ENCODE measurements at regions not wholly inside any gene's neighbourhood (a gene's known extent, or its start where the extent isn't known, plus 50 kb on each side); places are given as distances from the start of the nearest gene placed in this dataset.
"Not testable (repeated sequence)": the region's sequence is repeated elsewhere in the genome, so short reads cannot be mapped to it uniquely, and the experiment has no call there.

GRCh38 chr19:20289186-20289585 is 122.2 kb downstream of the ZNF486 start:
- no peak for DNase-seq (ENCODE audit: low spot score)
- H3K4me1 ChIP-seq (ENCODE audit: control insufficient read depth in 1 of 2, low read depth in 2 of 2): no peaks in the 10 kb centered on the region
- no peaks in the 10 kb centered on the region for H3K27me3 ChIP-seq (replicated peaks; ENCODE audit: insufficient read depth)
- H3K27ac ChIP-seq: no peak overlapping the region
- TF ChIP-seq CTCF (IDR thresholded peaks at IDR 0.05): no peak
- H3K4me3 ChIP-seq: no peak overlapping the region
- no peak for ATAC-seq (ENCODE audit: insufficient number of reproducible peaks, low FRiP score, low read depth)
- H3K9me3 ChIP-seq: no peaks in the 10 kb centered on the region
- H3K36me3 ChIP-seq: no peaks in the 10 kb centered on the region

GRCh38 chr19:20287070-20287469 is 120.1 kb downstream of the ZNF486 start:
- Histone ChIP-seq H3K27me3 (replicated peaks; ENCODE audit: insufficient read depth) (no peaks in the 10 kb centered on the region), H3K4me3 (no peak overlapping the region), H3K36me3 (no peaks in the 10 kb centered on the region), H3K9me3 (no peaks in the 10 kb centered on the region), H3K27ac (no peak overlapping the region), H3K4me1 (ENCODE audit: control insufficient read depth in 1 of 2, low read depth in 2 of 2) (no peaks in the 10 kb centered on the region)
- no peak for ATAC-seq (ENCODE audit: insufficient number of reproducible peaks, low FRiP score, low read depth)
- TF ChIP-seq CTCF (IDR thresholded peaks at IDR 0.05): no peak
- DNase-seq (ENCODE audit: low spot score): no peak

- H3K9me3 ChIP-seq; H3K27me3 ChIP-seq (replicated peaks; ENCODE audit: insufficient read depth); DNase-seq (ENCODE audit: low spot score); ATAC-seq (ENCODE audit: insufficient number of reproducible peaks, low FRiP score, low read depth); H3K4me3 ChIP-seq; H3K27ac ChIP-seq; H3K36me3 ChIP-seq; H3K4me1 ChIP-seq (ENCODE audit: control insufficient read depth in 1 of 2, low read depth in 2 of 2): not testable (repeated sequence)
Measured at GRCh38 chr19:20285876-20286275, 118.9 kb downstream of the ZNF486 start.

GRCh38 chr19:20279516-20279915 is 112.5 kb downstream of the ZNF486 start:
- ATAC-seq (ENCODE audit: insufficient number of reproducible peaks, low FRiP score, low read depth): no peak
- no peak for DNase-seq (ENCODE audit: low spot score)
- Histone ChIP-seq H3K9me3 (no peaks in the 10 kb centered on the region), H3K27ac (no peak overlapping the region), H3K36me3 (no peaks in the 10 kb centered on the region), H3K4me1 (ENCODE audit: control insufficient read depth in 1 of 2, low read depth in 2 of 2) (no peaks in the 10 kb centered on the region), H3K4me3 (no peak overlapping the region), H3K27me3 (replicated peaks; ENCODE audit: insufficient read depth) (no peaks in the 10 kb centered on the region)
- TF ChIP-seq CTCF (IDR thresholded peaks at IDR 0.05): no peak

GRCh38 chr19:20278342-20278741 is 111.3 kb downstream of the ZNF486 start:
- Histone ChIP-seq H3K27ac (no peak overlapping the region), H3K27me3 (replicated peaks; ENCODE audit: insufficient read depth) (no peaks in the 10 kb centered on the region), H3K36me3 (no peaks in the 10 kb centered on the region), H3K9me3 (no peaks in the 10 kb centered on the region), H3K4me1 (ENCODE audit: control insufficient read depth in 1 of 2, low read depth in 2 of 2) (no peaks in the 10 kb centered on the region), H3K4me3 (no peak overlapping the region)
- DNase-seq (ENCODE audit: low spot score) (no peak), ATAC-seq (ENCODE audit: insufficient number of reproducible peaks, low FRiP score, low read depth) (no peak)
- no peak for TF ChIP-seq CTCF (IDR thresholded peaks at IDR 0.05)

GRCh38 chr19:20276732-20277082 is 109.7 kb downstream of the ZNF486 start:
- H3K27me3 ChIP-seq (replicated peaks; ENCODE audit: insufficient read depth): not testable (repeated sequence)

More at GRCh38 chr19:20276732-20277082, 109.7 kb downstream of the ZNF486 start:
- ATAC-seq (ENCODE audit: insufficient number of reproducible peaks, low FRiP score, low read depth); DNase-seq (ENCODE audit: low spot score); H3K9me3 ChIP-seq; H3K36me3 ChIP-seq; H3K4me1 ChIP-seq (ENCODE audit: control insufficient read depth in 1 of 2, low read depth in 2 of 2); H3K4me3 ChIP-seq; H3K27ac ChIP-seq: not testable (repeated sequence)

Data from thoracic aorta (tissue), 2 donors.